Endothelial cell of umbilical vein (primary cell): ENCODE measurements at regions not wholly inside any gene's neighbourhood (a gene's known extent, or its start where the extent isn't known, plus 50 kb on each side); places are given as distances from the start of the nearest gene placed in this dataset.

ENCODE experiments used
- BruUV-seq: library from RNA; stranded (reverse); fragments of 400-500 nt; replicated peaks from 2 replicates; lab custom pipeline; 2021; lab: Mats Ljungman, UMichigan
- CTCF ChIA-PET: fragments of 300-600, 350-600 bp; sonication (Branson Sonifier 250); formaldehyde crosslinking; loops from one replicate; lab custom pipeline; 2021; ENCODE audit warnings: antibody characterized with exemption, inconsistent platforms; lab: Charles Lee
- POLR2A ChIA-PET: fragments of 300-600, 350-600 bp; sonication (Branson Sonifier 250); formaldehyde crosslinking; loops from one replicate; lab custom pipeline; 2021; ENCODE audit warnings: antibody characterized with exemption, inconsistent platforms; lab: Charles Lee
- DNase-seq: peaks from one replicate; pipeline ENCODE4 v3.0.0-alpha.2; 2011; ENCODE audit warnings: low read depth, low spot score
- FAIRE-seq: peaks from 2 replicates; lab custom pipeline; 2011; peaks lifted over from hg19 to GRCh38; lab: Jason Lieb, UNC
- H2AFZ ChIP-seq: 2 replicates; pipeline ENCODE4 v1.6.0; 2012; ENCODE audit warnings: low read depth, low read length, control low read depth, inconsistent platforms
- H3K27ac ChIP-seq: 2 replicates; pipeline ENCODE4 v1.5.1; 2011; ENCODE audit warnings: low read depth, mild to moderate bottlenecking, control low read depth, low read length, moderate library complexity; ENCODE audit not compliant: insufficient read depth
- H3K27me3 ChIP-seq, 2 experiments: 2 replicates each; pipeline versions ENCODE4 v1.6.0 to v1.6.1; 2011; ENCODE audit warnings: low read length in 2 of 2, mixed read lengths in 1 of 2; ENCODE audit not compliant: control insufficient read depth in 2 of 2, insufficient read depth in 2 of 2
- H3K36me3 ChIP-seq, 2 experiments: 2 replicates in 1 of 2; 3 replicates in 1 of 2; pipeline ENCODE4 v1.5.1; 2011; ENCODE audit warnings: low read length in 2 of 2, mild to moderate bottlenecking in 1 of 2, moderate library complexity in 1 of 2; ENCODE audit not compliant: control insufficient read depth in 2 of 2, insufficient read depth in 2 of 2; ENCODE audit errors: extremely low read depth in 1 of 2
- H3K4me1 ChIP-seq: 3 replicates; pipeline ENCODE4 v1.5.1; 2011; ENCODE audit warnings: mild to moderate bottlenecking, low read length; ENCODE audit not compliant: control insufficient read depth, insufficient read depth; ENCODE audit errors: extremely low read depth
- H3K4me2 ChIP-seq: 2 replicates; pipeline ENCODE4 v1.6.1; 2011; ENCODE audit warnings: low read length, control low read depth, mixed read lengths; ENCODE audit not compliant: insufficient read depth
- H3K4me3 ChIP-seq, 3 experiments: fragments of 200-600 bp in 1 of 3; sonication (generic), shearing (Covaris generic) in 1 of 3; replicated peaks in 1 of 3; 2 replicates each; pipeline ENCODE4 v1.5.1; 2011 to 2016; ENCODE audit warnings: control low read depth in 3 of 3, low read length in 3 of 3, mild to moderate bottlenecking in 2 of 3, inconsistent platforms in 1 of 3, low read depth in 1 of 3, moderate library complexity in 1 of 3; ENCODE audit not compliant: insufficient read depth in 1 of 3
- H3K79me2 ChIP-seq: 2 replicates; pipeline ENCODE4 v1.6.0; 2012; ENCODE audit warnings: low read length, inconsistent platforms; ENCODE audit not compliant: control insufficient read depth, insufficient read depth
- H3K9ac ChIP-seq: replicated peaks from 2 replicates; pipeline ENCODE3; 2011; ENCODE audit warnings: low read length, control low read depth; ENCODE audit not compliant: insufficient read depth; ENCODE audit errors: extremely low read depth
- H3K9me1 ChIP-seq: replicated peaks from 3 replicates; pipeline ENCODE4 v1.6.0; 2011; ENCODE audit warnings: mild to moderate bottlenecking, low read length; ENCODE audit not compliant: control insufficient read depth, insufficient read depth; ENCODE audit errors: extremely low read depth
- H3K9me3 ChIP-seq: replicated peaks from 2 replicates; pipeline ENCODE4 v1.5.1; 2012; ENCODE audit warnings: low read length, inconsistent platforms; ENCODE audit not compliant: control insufficient read depth, insufficient read depth
- H4K20me1 ChIP-seq: replicated peaks from 2 replicates; pipeline ENCODE3; 2011; ENCODE audit warnings: mild to moderate bottlenecking, low read length; ENCODE audit not compliant: control insufficient read depth, insufficient read depth; ENCODE audit errors: extremely low read depth
- EZH2 ChIP-seq: IDR thresholded peaks from 2 replicates; pipeline ENCODE4 v1.6.1; 2012; ENCODE audit warnings: borderline replicate concordance, low read depth, mild to moderate bottlenecking, moderate library complexity, low read length, inconsistent platforms; ENCODE audit not compliant: severe bottlenecking
- GATA2 ChIP-seq: IDR thresholded peaks from 2 replicates; pipeline ENCODE4 v1.7.0; 2011; ENCODE audit warnings: low read depth, mild to moderate bottlenecking, moderate library complexity, mixed read lengths, low read length; ENCODE audit not compliant: insufficient read length, insufficient read depth
- MAX ChIP-seq: IDR thresholded peaks from 2 replicates; pipeline ENCODE4 v1.6.1; 2011; ENCODE audit not compliant: insufficient read depth, insufficient read length
- MYC ChIP-seq: IDR thresholded peaks from one replicate; pipeline ENCODE4 v1.6.1; 2011; ENCODE audit warnings: mild to moderate bottlenecking, low read depth, low read length
- POLR2A ChIP-seq: IDR thresholded peaks from 2 replicates; pipeline ENCODE4 v1.6.1; 2012; ENCODE audit warnings: low read depth, mild to moderate bottlenecking, control low read depth, low read length
- POLR2AphosphoS5 ChIP-seq: IDR thresholded peaks from 2 replicates; pipeline ENCODE4 v1.6.1; 2012; ENCODE audit warnings: low read depth, mild to moderate bottlenecking, control low read depth, low read length, moderate library complexity; ENCODE audit not compliant: insufficient read depth
- dilution Hi-C: fragments of 300-500 bp; cut with MboI; formaldehyde crosslinking; loops from one replicate; pipeline ENCODE4 v1.15.0; 2019; ENCODE audit warnings: low sequenced_read_pairs; ENCODE audit not compliant: extremely low pct_ligation_motif_present
- intact Hi-C: fragments of 100-400 bp; cut with micrococcal nuclease; formaldehyde crosslinking; loops from one replicate; pipeline ENCODE4 v1.10.0; 2022
- TF ChIP-seq, protein P1 (sequence below), 2 donors: IDR thresholded peaks; 1 replicate in 1 of 2; 2 replicates in 1 of 2; pipeline ENCODE4 v1.5.1; 2011; ENCODE audit warnings: low read length in 2 of 2, mild to moderate bottlenecking in 2 of 2, moderate library complexity in 2 of 2, control low read depth in 1 of 2, inconsistent platforms in 1 of 2, low read depth in 1 of 2; ENCODE audit not compliant: insufficient read depth in 1 of 2; ENCODE audit errors: extremely low read depth in 1 of 2

DNA sequence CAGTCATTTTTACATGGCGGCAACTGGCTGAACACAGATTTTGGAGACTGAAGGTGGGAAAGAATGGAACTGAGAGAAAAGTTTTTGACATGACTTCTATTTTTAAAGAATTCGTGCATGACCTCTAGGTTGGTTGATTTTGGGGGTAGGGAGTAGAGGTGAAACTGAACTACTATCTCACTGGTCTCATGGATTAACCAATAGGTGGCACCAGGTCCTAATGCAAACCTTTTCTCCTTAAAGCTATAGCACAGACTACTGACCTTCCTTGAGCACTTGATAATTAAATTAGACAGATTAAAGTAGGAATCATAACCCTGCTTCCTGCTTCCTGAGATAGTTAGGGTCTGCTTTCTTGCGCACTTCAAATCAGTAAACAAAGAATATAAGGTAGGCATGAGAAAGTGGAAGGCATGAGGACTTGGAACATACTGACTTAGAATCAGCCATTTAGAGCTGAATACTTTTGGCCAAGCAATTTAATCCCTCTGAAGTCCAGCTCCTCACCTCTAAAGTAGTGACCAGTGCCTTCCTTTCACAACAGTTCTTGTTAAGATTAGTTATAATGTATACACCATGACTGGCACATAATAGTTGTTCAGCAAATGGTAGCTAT lies 206.0 kb downstream of the CENPF start:
- FAIRE-seq (no peak), DNase-seq (peak; percentile 25)
- dilution Hi-C loops: no loop called here
- Histone ChIP-seq H3K79me2 (no peaks in the 10 kb centered on the region), H3K9me1 (no peaks in the 10 kb centered on the region), H3K4me3 (no peak overlapping the region), H3K36me3 (no peaks in the 10 kb centered on the region), H3K9me3 (no peaks in the 10 kb centered on the region), H3K9ac (no peak overlapping the region), H3K27ac (no peak overlapping the region), H3K4me2 (no peak overlapping the region), H4K20me1 (no peaks in the 10 kb centered on the region), H3K4me1 (no peaks in the 10 kb centered on the region), H3K27me3 (no peaks in the 10 kb centered on the region), H2AFZ (no peak overlapping the region)
- TF ChIP-seq GATA2 (no peak), MYC (no peak), POLR2A (no peak), EZH2 (no peak), POLR2AphosphoS5 (no peak), MAX (no peak)
- TF ChIP-seq, protein P1, sequence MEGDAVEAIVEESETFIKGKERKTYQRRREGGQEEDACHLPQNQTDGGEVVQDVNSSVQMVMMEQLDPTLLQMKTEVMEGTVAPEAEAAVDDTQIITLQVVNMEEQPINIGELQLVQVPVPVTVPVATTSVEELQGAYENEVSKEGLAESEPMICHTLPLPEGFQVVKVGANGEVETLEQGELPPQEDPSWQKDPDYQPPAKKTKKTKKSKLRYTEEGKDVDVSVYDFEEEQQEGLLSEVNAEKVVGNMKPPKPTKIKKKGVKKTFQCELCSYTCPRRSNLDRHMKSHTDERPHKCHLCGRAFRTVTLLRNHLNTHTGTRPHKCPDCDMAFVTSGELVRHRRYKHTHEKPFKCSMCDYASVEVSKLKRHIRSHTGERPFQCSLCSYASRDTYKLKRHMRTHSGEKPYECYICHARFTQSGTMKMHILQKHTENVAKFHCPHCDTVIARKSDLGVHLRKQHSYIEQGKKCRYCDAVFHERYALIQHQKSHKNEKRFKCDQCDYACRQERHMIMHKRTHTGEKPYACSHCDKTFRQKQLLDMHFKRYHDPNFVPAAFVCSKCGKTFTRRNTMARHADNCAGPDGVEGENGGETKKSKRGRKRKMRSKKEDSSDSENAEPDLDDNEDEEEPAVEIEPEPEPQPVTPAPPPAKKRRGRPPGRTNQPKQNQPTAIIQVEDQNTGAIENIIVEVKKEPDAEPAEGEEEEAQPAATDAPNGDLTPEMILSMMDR (IDR thresholded peaks at IDR 0.05; ENCODE audit: extremely low read depth in 1 of 2, insufficient read depth in 1 of 2, low read depth in 1 of 2, low read length in 2 of 2): peak; percentile 8 to 14
- intact Hi-C loops: loop anchor here (1.0 kb wide), 2 partner anchors 337 to 717 kb away; no protein-coding TSS in a partner anchor
- ChIA-PET POLR2A (no interaction called here), CTCF (interaction anchor here (0.6 to 2.6 kb wide), 25 partner anchors 9 to 796 kb away, joined by 3 to 47 read pairs (median 3); no protein-coding TSS in a partner anchor)
- BruUV-seq: no TSS peak
